Kidney (tissue), 13 donors: ENCODE measurements at regions not wholly inside any gene's neighbourhood (a gene's known extent, or its start where the extent isn't known, plus 50 kb on each side); places are given as distances from the start of the nearest gene placed in this dataset.
"Not testable (repeated sequence)": the region's sequence is repeated elsewhere in the genome, so short reads cannot be mapped to it uniquely, and the experiment has no call there.

Source experiments
- DNase-seq, 5 donors: peaks; one replicate each; pipeline ENCODE4 v3.0.0-alpha.2; 2013 to 2020
- FAIRE-seq: peaks from 2 replicates; lab custom pipeline; 2012; peaks lifted over from hg19 to GRCh38; lab: Jason Lieb, UNC
- H3K27ac ChIP-seq, 2 donors: one replicate each; pipeline ENCODE4 v1.7.0; 2013; ENCODE audit warnings: low read depth in 2 of 2, low read length in 2 of 2, inconsistent platforms in 1 of 2
- H3K27me3 ChIP-seq: one replicate; pipeline ENCODE4 v1.7.1; 2013; ENCODE audit warnings: low read length, inconsistent platforms; ENCODE audit not compliant: control insufficient read depth, insufficient read depth
- H3K36me3 ChIP-seq, 3 donors: one replicate each; pipeline versions ENCODE4 v1.7.0 to v1.7.1; 2013; ENCODE audit warnings: low read length in 3 of 3, control low read depth in 1 of 3, inconsistent platforms in 1 of 3; ENCODE audit not compliant: insufficient read depth in 3 of 3, control insufficient read depth in 2 of 3
- H3K4me1 ChIP-seq, 3 donors: one replicate each; pipeline versions ENCODE4 v1.7.0 to v1.7.1; 2013; ENCODE audit warnings: low read length in 3 of 3, inconsistent platforms in 1 of 3, low read depth in 1 of 3; ENCODE audit not compliant: control insufficient read depth in 2 of 3, insufficient read depth in 2 of 3
- H3K4me3 ChIP-seq, 3 donors: one replicate each; pipeline versions ENCODE4 v1.7.0 to v1.8.1; 2013; ENCODE audit warnings: low read length in 3 of 3, control low read depth in 1 of 3, inconsistent platforms in 1 of 3
- H3K9ac ChIP-seq, 3 donors: one replicate each; pipeline versions ENCODE4 v1.7.0 to v1.7.1; 2013; ENCODE audit warnings: low read length in 3 of 3, control low read depth in 1 of 3, inconsistent platforms in 1 of 3
- H3K9me3 ChIP-seq, 3 donors: one replicate each; pipeline versions ENCODE4 v1.7.0 to v1.7.1; 2013; ENCODE audit warnings: low read length in 3 of 3, control low read depth in 1 of 3, inconsistent platforms in 1 of 3; ENCODE audit not compliant: control insufficient read depth in 2 of 3, insufficient read depth in 1 of 3
- CTCF ChIP-seq: IDR thresholded peaks from 3 replicates; pipeline ENCODE4 v1.5.1; 2012; ENCODE audit warnings: mild to moderate bottlenecking, moderate library complexity, borderline replicate concordance; ENCODE audit not compliant: insufficient read depth; ENCODE audit errors: extremely low read depth
- intact Hi-C: fragments of 100-400 bp; cut with DNase I; formaldehyde crosslinking; loops from one replicate; pipeline ENCODE4 v1.11.1; 2022
- donor health status: control.
- donor health status: control.
- donor health status: control.
- donor health status: control.
- donor health status: control.
- donor health status: DM: yes; HTN: yes; CAD: no.
- donor health status: Normal renal cell carcinoma (clear cell type).

GRCh38 chr6:101178748-101179147 is 214.8 kb upstream of the GRIK2 start:
- no peak for FAIRE-seq
- Histone ChIP-seq H3K4me3 (no peak overlapping the region), H3K36me3 (no peaks in the 10 kb centered on the region), H3K27me3 (no peaks in the 10 kb centered on the region), H3K27ac (no peak overlapping the region), H3K9ac (no peak overlapping the region), H3K9me3 (no peaks in the 10 kb centered on the region), H3K4me1 (no peaks in the 10 kb centered on the region)
- intact Hi-C loops: no loop called here
- no peak for DNase-seq
- no peak for TF ChIP-seq CTCF

- H3K9me3 ChIP-seq: no peaks in the 10 kb centered on the region
- FAIRE-seq (no peak), DNase-seq (no peak)
- H3K4me1 ChIP-seq: no peaks in the 10 kb centered on the region
- no peak overlapping the region for H3K4me3 ChIP-seq
- no peak for TF ChIP-seq CTCF
- H3K27me3 ChIP-seq: no peaks in the 10 kb centered on the region
- H3K36me3 ChIP-seq: no peaks in the 10 kb centered on the region
- no peak overlapping the region for H3K9ac ChIP-seq
- no peak overlapping the region for H3K27ac ChIP-seq
- intact Hi-C loops: no loop called here
Observed at GRCh38 chr6:101181006-101181405, 212.5 kb upstream of the GRIK2 start.

GRCh38 chr6:101188285-101188798 is 205.2 kb upstream of the GRIK2 start:
- H3K4me1 ChIP-seq, H3K36me3 ChIP-seq, FAIRE-seq, H3K4me3 ChIP-seq, H3K27me3 ChIP-seq, intact Hi-C loops, H3K27ac ChIP-seq, H3K9ac ChIP-seq, H3K9me3 ChIP-seq: not testable (repeated sequence)
- DNase-seq: peak in 1 of 5 donors; percentile 28

GRCh38 chr6:101195588-101195987 is 197.9 kb upstream of the GRIK2 start:
- intact Hi-C loops: no loop called here
- H3K27me3 ChIP-seq: no peaks in the 10 kb centered on the region
- DNase-seq (no peak), FAIRE-seq (no peak)
- no peak overlapping the region for H3K27ac ChIP-seq
- TF ChIP-seq CTCF: no peak
- H3K36me3 ChIP-seq: no peaks in the 10 kb centered on the region
- H3K4me1 ChIP-seq: no peaks in the 10 kb centered on the region
- no peak overlapping the region for H3K9ac ChIP-seq
- H3K9me3 ChIP-seq: no peaks in the 10 kb centered on the region
- H3K4me3 ChIP-seq: no peak overlapping the region
